RWPE2 (cell line): ENCODE measurements at regions not wholly inside any gene's neighbourhood (a gene's known extent, or its start where the extent isn't known, plus 50 kb on each side); places are given as distances from the start of the nearest gene placed in this dataset.

ENCODE experiments used
- ATAC-seq: fragments of 200-7000 bp; cut with Tn5 transposase; 3 replicates; pipeline ENCODE4 v1.9.1; 2021; ENCODE audit warnings: low read depth
- DNase-seq: peaks from one replicate; pipeline ENCODE4 v3.0.0-alpha.2; 2020; ENCODE audit warnings: low spot score
- H3K27ac ChIP-seq: fragments of 450-650 bp; 2 replicates; pipeline ENCODE4 v1.5.1; 2017; ENCODE audit warnings: mild to moderate bottlenecking; ENCODE audit not compliant: poor library complexity, severe bottlenecking
- H3K27me3 ChIP-seq: fragments of 250-450 bp; sonication (Bioruptor Pico); 2 replicates; pipeline ENCODE4 v1.5.1; 2021; ENCODE audit warnings: mild to moderate bottlenecking, moderate library complexity; ENCODE audit not compliant: insufficient read depth, poor library complexity, severe bottlenecking
- H3K36me3 ChIP-seq: fragments of 250-450 bp; sonication (Bioruptor Pico); 2 replicates; pipeline ENCODE4 v1.5.1; 2020; ENCODE audit warnings: low read depth, mild to moderate bottlenecking, moderate library complexity
- H3K4me1 ChIP-seq: fragments of 250-450 bp; sonication (Bioruptor Pico); 2 replicates; pipeline ENCODE4 v1.5.1; 2021; ENCODE audit warnings: mild to moderate bottlenecking, moderate library complexity; ENCODE audit not compliant: insufficient read depth, poor library complexity, severe bottlenecking
- H3K4me3 ChIP-seq: fragments of 250-450 bp; sonication (Bioruptor Pico); 2 replicates; pipeline ENCODE4 v1.5.1; 2021; ENCODE audit warnings: mild to moderate bottlenecking, moderate library complexity; ENCODE audit not compliant: severe bottlenecking
- H3K9me3 ChIP-seq: fragments of 250-450 bp; sonication (Bioruptor Pico); 2 replicates; pipeline ENCODE4 v1.5.1; 2021; ENCODE audit warnings: mild to moderate bottlenecking, moderate library complexity; ENCODE audit not compliant: severe bottlenecking
- TF ChIP-seq, protein P1 (sequence below): fragments of 450-650 bp; IDR thresholded peaks from one replicate; pipeline ENCODE4 v1.5.1; 2017; ENCODE audit warnings: mild to moderate bottlenecking, moderate library complexity; ENCODE audit not compliant: poor library complexity, severe bottlenecking

DNA sequence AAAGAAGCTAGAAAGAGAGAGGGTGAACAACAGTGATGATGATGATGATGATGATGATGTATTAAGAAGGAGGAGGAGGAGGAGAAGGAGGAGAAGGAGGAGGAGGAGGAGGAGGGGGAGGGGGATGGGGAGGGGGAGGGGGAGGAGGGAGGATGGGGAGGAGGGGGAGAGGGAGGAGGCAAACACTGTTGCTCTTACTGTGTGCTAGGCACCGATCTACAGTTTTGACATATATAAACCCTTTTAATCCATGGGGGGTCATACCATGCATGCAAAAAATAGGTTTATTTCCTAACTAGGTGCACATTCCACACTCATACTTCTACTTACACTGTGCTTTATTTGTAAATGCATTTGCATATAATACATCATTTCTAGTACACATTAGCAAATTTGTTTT is 482.8 kb upstream of the FAM241A start:
- TF ChIP-seq, protein P1, sequence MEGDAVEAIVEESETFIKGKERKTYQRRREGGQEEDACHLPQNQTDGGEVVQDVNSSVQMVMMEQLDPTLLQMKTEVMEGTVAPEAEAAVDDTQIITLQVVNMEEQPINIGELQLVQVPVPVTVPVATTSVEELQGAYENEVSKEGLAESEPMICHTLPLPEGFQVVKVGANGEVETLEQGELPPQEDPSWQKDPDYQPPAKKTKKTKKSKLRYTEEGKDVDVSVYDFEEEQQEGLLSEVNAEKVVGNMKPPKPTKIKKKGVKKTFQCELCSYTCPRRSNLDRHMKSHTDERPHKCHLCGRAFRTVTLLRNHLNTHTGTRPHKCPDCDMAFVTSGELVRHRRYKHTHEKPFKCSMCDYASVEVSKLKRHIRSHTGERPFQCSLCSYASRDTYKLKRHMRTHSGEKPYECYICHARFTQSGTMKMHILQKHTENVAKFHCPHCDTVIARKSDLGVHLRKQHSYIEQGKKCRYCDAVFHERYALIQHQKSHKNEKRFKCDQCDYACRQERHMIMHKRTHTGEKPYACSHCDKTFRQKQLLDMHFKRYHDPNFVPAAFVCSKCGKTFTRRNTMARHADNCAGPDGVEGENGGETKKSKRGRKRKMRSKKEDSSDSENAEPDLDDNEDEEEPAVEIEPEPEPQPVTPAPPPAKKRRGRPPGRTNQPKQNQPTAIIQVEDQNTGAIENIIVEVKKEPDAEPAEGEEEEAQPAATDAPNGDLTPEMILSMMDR: no peak
- no peak overlapping the region for H3K27ac ChIP-seq
- no peaks in the 10 kb centered on the region for H3K36me3 ChIP-seq
- H3K4me1 ChIP-seq: no peaks in the 10 kb centered on the region
- ATAC-seq: no peak
- H3K4me3 ChIP-seq: no peak overlapping the region
- no peaks in the 10 kb centered on the region for H3K9me3 ChIP-seq
- H3K27me3 ChIP-seq: no peaks in the 10 kb centered on the region
- no peak for DNase-seq

DNA sequence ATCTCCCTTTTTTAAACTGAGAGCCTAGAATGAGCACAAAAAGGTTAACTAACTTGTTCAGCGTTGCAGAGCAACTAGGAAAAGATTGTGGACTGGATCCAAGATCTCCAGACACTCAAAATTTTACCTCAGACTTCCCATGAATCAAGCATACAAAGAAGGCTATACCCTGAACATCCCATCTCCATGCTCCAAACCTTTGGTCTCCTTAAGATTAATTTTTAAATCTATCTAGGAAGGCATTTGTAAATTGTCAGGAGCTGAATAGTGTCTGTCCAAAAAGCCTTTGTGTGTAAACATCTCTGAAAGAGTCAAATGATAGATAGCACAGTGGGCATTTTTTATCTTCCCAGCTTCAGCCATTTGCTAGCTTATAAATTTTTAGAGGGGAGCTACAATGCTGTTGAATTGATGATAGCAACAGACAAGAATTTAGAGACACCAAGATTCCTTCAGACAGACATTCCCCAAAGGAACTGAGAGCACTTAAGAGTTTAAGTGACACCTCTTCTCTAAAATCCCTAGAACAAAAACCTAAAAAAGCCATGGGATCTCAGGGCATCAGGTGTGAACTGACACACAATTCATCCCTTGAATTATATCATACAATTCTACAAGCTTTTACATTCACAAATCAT is 480.8 kb upstream of the FAM241A start:
- ATAC-seq (no peak), DNase-seq (no peak)
- Histone ChIP-seq H3K27ac (no peak overlapping the region), H3K27me3 (no peaks in the 10 kb centered on the region), H3K36me3 (no peaks in the 10 kb centered on the region), H3K4me1 (no peaks in the 10 kb centered on the region), H3K4me3 (no peak overlapping the region), H3K9me3 (no peaks in the 10 kb centered on the region)
- TF ChIP-seq, protein P1: no peak

DNA sequence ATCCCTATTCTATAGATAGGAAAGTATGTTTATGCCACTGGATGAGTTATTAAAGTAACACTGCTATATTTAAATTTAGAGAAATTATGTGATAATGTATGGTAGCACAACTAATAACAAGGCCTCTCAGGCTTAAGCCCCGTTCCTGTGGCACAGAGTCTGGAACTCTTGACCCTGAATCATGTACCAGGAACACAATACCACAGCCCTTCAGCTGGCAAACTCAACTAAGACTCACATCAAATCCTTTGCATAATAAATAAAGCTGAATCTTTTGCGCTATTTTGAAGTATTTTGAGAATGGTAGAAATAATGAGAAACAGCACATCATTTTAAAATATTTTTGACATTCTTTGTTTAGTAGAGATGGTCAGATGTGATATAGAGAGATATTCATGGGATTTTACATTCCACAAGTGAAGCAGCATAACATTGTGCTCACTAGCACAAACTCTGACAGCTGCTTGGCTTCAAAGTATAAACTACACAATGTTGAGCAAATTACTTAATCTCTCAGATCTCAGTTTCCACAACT is 478.4 kb upstream of the FAM241A start:
- ATAC-seq (no peak), DNase-seq (no peak)
- no peak overlapping the region for H3K4me3 ChIP-seq
- H3K27ac ChIP-seq: no peak overlapping the region
- H3K4me1 ChIP-seq: no peaks in the 10 kb centered on the region
- no peaks in the 10 kb centered on the region for H3K9me3 ChIP-seq
- TF ChIP-seq, protein P1: no peak
- H3K36me3 ChIP-seq: no peaks in the 10 kb centered on the region
- no peaks in the 10 kb centered on the region for H3K27me3 ChIP-seq

DNA sequence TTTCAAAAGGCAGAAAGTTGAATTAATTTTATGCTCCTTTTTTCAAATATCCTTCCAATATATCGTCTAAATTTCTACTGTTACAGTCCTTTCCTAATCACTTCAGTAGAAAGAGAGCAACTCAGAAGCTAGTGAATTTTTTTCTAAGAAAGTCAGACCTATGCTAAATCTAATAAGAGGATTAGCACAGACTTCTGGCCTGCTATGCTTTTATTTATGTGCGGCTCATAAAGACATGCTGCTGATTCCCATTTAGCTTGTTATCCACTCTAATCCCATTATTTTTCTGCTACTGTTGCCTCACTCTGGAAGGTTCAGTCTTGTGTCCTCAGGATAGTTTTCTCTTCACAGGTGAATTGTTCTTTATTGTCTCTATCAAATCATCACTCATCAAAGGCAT is 473.5 kb upstream of the FAM241A start:
- no peaks in the 10 kb centered on the region for H3K9me3 ChIP-seq
- ATAC-seq: no peak
- no peak overlapping the region for H3K27ac ChIP-seq
- no peaks in the 10 kb centered on the region for H3K4me1 ChIP-seq
- H3K27me3 ChIP-seq: no peaks in the 10 kb centered on the region
- no peak for DNase-seq
- H3K4me3 ChIP-seq: no peak overlapping the region
- TF ChIP-seq, protein P1: no peak
- H3K36me3 ChIP-seq: no peaks in the 10 kb centered on the region

DNA sequence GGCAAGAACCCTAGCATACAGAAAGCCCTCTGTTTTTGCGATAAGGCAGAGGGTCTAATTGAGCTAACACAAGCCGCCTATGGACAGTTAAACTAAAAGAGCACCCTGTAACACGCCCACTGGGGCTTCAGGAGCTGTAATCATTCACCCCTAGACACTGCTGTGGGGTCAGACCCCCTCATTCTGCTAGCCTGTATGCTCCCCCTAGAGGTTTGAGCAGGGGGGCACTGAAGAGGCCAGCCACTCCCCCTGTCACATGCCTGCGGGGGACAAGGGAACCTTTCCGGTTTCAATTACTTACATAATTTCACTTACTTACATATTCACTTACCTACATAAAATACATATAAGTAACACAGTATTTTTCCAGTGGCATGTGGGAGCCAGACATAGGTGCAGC is 469.5 kb upstream of the FAM241A start:
- Histone ChIP-seq H3K27ac (no peak overlapping the region), H3K27me3 (no peaks in the 10 kb centered on the region), H3K9me3 (no peaks in the 10 kb centered on the region), H3K4me1 (peaks cover 2% of the 10 kb centered on the region), H3K4me3 (no peak overlapping the region), H3K36me3 (no peaks in the 10 kb centered on the region)
- DNase-seq (no peak), ATAC-seq (no peak)
- TF ChIP-seq, protein P1: no peak
